CD4-positive, alpha-beta memory T cell (primary cell): ENCODE measurements at regions not wholly inside any gene's neighbourhood (a gene's known extent, or its start where the extent isn't known, plus 50 kb on each side); places are given as distances from the start of the nearest gene placed in this dataset.

Source experiments
- CTCF ChIA-PET: fragments of 350-600 bp; sonication (Branson Sonifier 250); formaldehyde crosslinking; loops from one replicate; lab custom pipeline; 2021; ENCODE audit warnings: inconsistent platforms; ENCODE audit not compliant: partially characterized antibody; lab: Charles Lee
- POLR2A ChIA-PET: fragments of 350-600 bp; sonication (Branson Sonifier 250); formaldehyde crosslinking; loops from one replicate; lab custom pipeline; 2021; ENCODE audit not compliant: partially characterized antibody; lab: Charles Lee
- DNase-seq, 5 donors: peaks; one replicate each; pipeline versions ENCODE4 v3.0.0 to v3.0.0-alpha.2; 2020 to 2022; ENCODE audit warnings: mixed read lengths in 1 of 5
- H3K27ac ChIP-seq: one replicate; pipeline ENCODE4 v1.7.0; 2013; ENCODE audit warnings: low read depth, low read length
- H3K27me3 ChIP-seq: 2 replicates; pipeline ENCODE4 v1.7.0; 2013; ENCODE audit warnings: mild to moderate bottlenecking, low read length, moderate library complexity; ENCODE audit not compliant: insufficient read depth
- H3K36me3 ChIP-seq: 2 replicates; pipeline ENCODE4 v1.7.0; 2013; ENCODE audit warnings: mild to moderate bottlenecking, low read length, moderate library complexity; ENCODE audit not compliant: insufficient read depth
- H3K4me1 ChIP-seq: 2 replicates; pipeline ENCODE4 v1.7.0; 2013; ENCODE audit warnings: mild to moderate bottlenecking, low read length, moderate library complexity; ENCODE audit not compliant: insufficient read depth
- H3K4me3 ChIP-seq, 2 donors: one replicate each; pipeline ENCODE4 v1.7.0; 2013; ENCODE audit warnings: low read length in 2 of 2, mild to moderate bottlenecking in 1 of 2
- H3K9me3 ChIP-seq, 2 donors: one replicate each; pipeline ENCODE4 v1.7.0; 2013; ENCODE audit warnings: low read length in 2 of 2, control low read depth in 1 of 2; ENCODE audit not compliant: control insufficient read depth in 1 of 2
- H3K27ac Mint-ChIP-seq, 7 donors: one replicate each; pipeline ENCODE4 v1.8.0; 2020 to 2021; ENCODE audit warnings: mixed read lengths in 7 of 7, mild to moderate bottlenecking in 6 of 7, inconsistent platforms in 3 of 7, moderate library complexity in 3 of 7
- H3K27me3 Mint-ChIP-seq, 2 donors: one replicate each; pipeline ENCODE4 v1.8.0; 2020 to 2021; ENCODE audit warnings: mixed read lengths in 2 of 2
- H3K36me3 Mint-ChIP-seq, 2 donors: one replicate each; pipeline ENCODE4 v1.8.0; 2020 to 2021; ENCODE audit warnings: mixed read lengths in 2 of 2, inconsistent platforms in 1 of 2, mild to moderate bottlenecking in 1 of 2
- H3K4me1 Mint-ChIP-seq, 4 donors: one replicate each; pipeline ENCODE4 v1.8.0; 2020 to 2021; ENCODE audit warnings: mixed read lengths in 4 of 4, mild to moderate bottlenecking in 1 of 4
- H3K4me3 Mint-ChIP-seq, 8 donors: one replicate each; pipeline ENCODE4 v1.8.0; 2020 to 2021; ENCODE audit warnings: mixed read lengths in 8 of 8, mild to moderate bottlenecking in 7 of 8, moderate library complexity in 6 of 8, inconsistent platforms in 3 of 8
- H3K9me3 Mint-ChIP-seq, 8 donors: one replicate each; pipeline ENCODE4 v1.8.0; 2020 to 2021; ENCODE audit warnings: mixed read lengths in 8 of 8, mild to moderate bottlenecking in 5 of 8, inconsistent platforms in 3 of 8, moderate library complexity in 1 of 8
- intact Hi-C: fragments of 100-400 bp; cut with micrococcal nuclease; formaldehyde crosslinking; loops from one replicate; pipeline ENCODE4 v1.15.1; 2023

- no peaks in the 10 kb centered on the region for H3K9me3 ChIP-seq
- CTCF ChIA-PET: no interaction called here
- Mint-ChIP-seq H3K4me1 (peaks cover 0 to 7% (median 0%) of the 10 kb centered on the region in 4 donors), H3K27me3 (peaks cover 0 to 4% of the 10 kb centered on the region in 2 donors), H3K4me3 (no peak overlapping the region), H3K27ac (no peak overlapping the region), H3K36me3 (no peaks in the 10 kb centered on the region), H3K9me3 (peaks cover 0 to 2% (median 0%) of the 10 kb centered on the region in 8 donors)
- no peaks in the 10 kb centered on the region for H3K36me3 ChIP-seq
- H3K27me3 ChIP-seq: no peaks in the 10 kb centered on the region
- H3K27ac ChIP-seq: no peak overlapping the region
- POLR2A ChIA-PET: no interaction called here
- no peak overlapping the region for H3K4me3 ChIP-seq
- intact Hi-C loops: no loop called here
- H3K4me1 ChIP-seq: no peaks in the 10 kb centered on the region
- no peak for DNase-seq
Measured at GRCh38 chr13:23999424-23999823, 102.1 kb upstream of the C1QTNF9B start.

DNA sequence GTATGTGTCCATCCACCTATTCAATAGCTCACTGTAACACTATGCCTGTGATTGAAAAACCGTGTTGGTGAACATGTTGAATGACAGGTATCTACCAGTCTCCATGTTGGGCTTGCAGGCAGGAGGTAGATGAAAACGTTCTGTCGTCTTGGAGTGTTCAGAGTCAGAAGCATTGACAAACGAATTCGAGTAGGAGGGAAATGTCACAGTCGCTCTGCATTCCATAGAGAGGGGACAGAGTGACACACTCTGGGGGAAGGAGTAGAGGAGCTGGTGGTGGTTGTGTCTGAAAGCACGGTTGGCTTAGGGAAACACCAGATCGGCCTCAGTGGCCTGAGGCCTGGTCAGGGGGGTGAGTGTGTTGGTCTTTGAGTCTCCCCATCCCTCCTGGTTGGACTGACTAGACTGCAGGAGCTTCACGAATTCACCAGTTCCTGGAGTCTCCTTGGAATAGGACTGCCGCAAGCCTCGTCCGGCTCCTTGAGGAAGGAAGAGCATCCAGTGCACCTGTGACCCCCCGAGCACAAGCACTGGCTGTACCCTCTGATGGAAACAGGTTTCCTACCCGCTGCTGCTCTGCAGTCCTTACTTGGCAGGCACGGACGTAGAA, 105.0 kb upstream of the C1QTNF9B start:
- CTCF ChIA-PET: no interaction called here
- no peak overlapping the region for H3K27ac Mint-ChIP-seq
- intact Hi-C loops: no loop called here

GRCh38 chr13:24004142-24004899, 107.0 kb upstream of the C1QTNF9B start:
- Mint-ChIP-seq H3K9me3 (peaks cover 0 to 2% (median 0%) of the 10 kb centered on the region in 8 donors), H3K4me1 (no peaks in the 10 kb centered on the region), H3K27ac (no peak overlapping the region), H3K27me3 (peaks cover 0 to 4% of the 10 kb centered on the region in 2 donors), H3K4me3 (no peak overlapping the region), H3K36me3 (no peaks in the 10 kb centered on the region)
- H3K27ac ChIP-seq: no peak overlapping the region
- no peaks in the 10 kb centered on the region for H3K27me3 ChIP-seq
- no peak overlapping the region for H3K4me3 ChIP-seq
- H3K36me3 ChIP-seq: no peaks in the 10 kb centered on the region
- no peaks in the 10 kb centered on the region for H3K4me1 ChIP-seq
- intact Hi-C loops: no loop called here
- POLR2A ChIA-PET: no interaction called here
- CTCF ChIA-PET: interaction anchor here (1.0 kb wide), 1 partner anchor 224 kb away, joined by 3 read pairs; no protein-coding TSS in a partner anchor
- no peaks in the 10 kb centered on the region for H3K9me3 ChIP-seq
- DNase-seq: no peak

More for the DNA sequence above, 105.0 kb upstream of the C1QTNF9B start:
- Mint-ChIP-seq H3K4me1 (no peaks in the 10 kb centered on the region), H3K27me3 (peaks cover 0 to 4% of the 10 kb centered on the region in 2 donors), H3K4me3 (no peak overlapping the region), H3K36me3 (no peaks in the 10 kb centered on the region), H3K9me3 (peaks cover 0 to 2% (median 0%) of the 10 kb centered on the region in 8 donors)
- H3K27me3 ChIP-seq: no peaks in the 10 kb centered on the region
- H3K27ac ChIP-seq: no peak overlapping the region
- DNase-seq: no peak
- POLR2A ChIA-PET: no interaction called here
- H3K9me3 ChIP-seq: no peaks in the 10 kb centered on the region
- no peaks in the 10 kb centered on the region for H3K4me1 ChIP-seq
- H3K4me3 ChIP-seq: no peak overlapping the region
- no peaks in the 10 kb centered on the region for H3K36me3 ChIP-seq

GRCh38 chr13:24004971-24005370, 107.7 kb upstream of the C1QTNF9B start:
- Mint-ChIP-seq H3K27me3 (peaks cover 0 to 4% of the 10 kb centered on the region in 2 donors), H3K36me3 (no peaks in the 10 kb centered on the region), H3K9me3 (peaks cover 0 to 2% (median 0%) of the 10 kb centered on the region in 8 donors), H3K4me1 (no peaks in the 10 kb centered on the region), H3K4me3 (no peak overlapping the region), H3K27ac (no peak overlapping the region)
- intact Hi-C loops: no loop called here
- Histone ChIP-seq H3K9me3 (no peaks in the 10 kb centered on the region), H3K27ac (no peak overlapping the region), H3K36me3 (no peaks in the 10 kb centered on the region), H3K4me3 (no peak overlapping the region), H3K4me1 (no peaks in the 10 kb centered on the region), H3K27me3 (no peaks in the 10 kb centered on the region)
- DNase-seq: no peak
- ChIA-PET CTCF (interaction anchor here (1.0 kb wide), 1 partner anchor 224 kb away, joined by 3 read pairs; no protein-coding TSS in a partner anchor), POLR2A (no interaction called here)

- H3K9me3 Mint-ChIP-seq: peaks cover 0 to 2% (median 0%) of the 10 kb centered on the region in 8 donors
- CTCF ChIA-PET: no interaction called here
- no peaks in the 10 kb centered on the region for H3K4me1 Mint-ChIP-seq
Measured at GRCh38 chr13:24005755-24006281, 108.5 kb upstream of the C1QTNF9B start.

DNA sequence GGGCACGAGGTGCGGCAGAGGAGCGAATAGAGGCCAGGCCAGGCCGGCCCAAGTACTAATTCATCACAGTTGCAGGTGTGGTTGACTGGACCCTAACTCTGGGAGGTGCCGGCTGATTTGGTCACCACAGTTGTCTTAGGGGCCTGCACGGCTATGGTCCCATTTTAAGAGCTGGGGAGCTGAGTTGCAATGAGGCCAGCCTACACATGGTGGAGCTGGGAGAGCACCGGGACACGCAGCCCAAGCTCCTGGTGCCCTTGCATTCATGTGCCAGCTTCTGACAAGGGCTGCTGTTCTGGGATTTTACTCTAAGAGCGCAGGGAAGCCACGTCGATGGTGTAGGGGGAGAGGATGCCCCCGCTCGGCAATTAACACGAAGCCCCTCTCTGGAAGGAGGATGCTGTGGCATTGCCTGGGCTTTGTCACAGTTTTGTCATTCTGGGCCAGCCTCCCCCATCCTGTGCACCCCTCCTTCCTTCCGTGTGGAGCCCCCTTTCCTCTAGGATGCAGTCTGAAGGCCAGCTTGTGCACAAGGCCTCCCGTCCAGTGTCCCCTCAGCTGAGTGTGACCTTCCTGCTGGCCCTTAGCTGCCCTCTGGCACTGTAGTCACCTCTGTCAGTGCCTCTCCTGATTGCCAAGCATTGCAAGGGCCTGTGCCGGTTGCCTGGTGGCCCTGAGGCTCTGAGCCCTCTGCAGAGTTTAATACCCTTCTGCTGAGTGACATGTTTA, 109.4 kb upstream of the C1QTNF9B start:
- Mint-ChIP-seq H3K27ac (no peak overlapping the region), H3K4me3 (no peak overlapping the region), H3K4me1 (no peaks in the 10 kb centered on the region), H3K9me3 (peaks cover 0 to 2% (median 0%) of the 10 kb centered on the region in 8 donors), H3K36me3 (no peaks in the 10 kb centered on the region), H3K27me3 (peaks cover 0 to 4% of the 10 kb centered on the region in 2 donors)
- ChIA-PET POLR2A (no interaction called here), CTCF (interaction anchor here (1.6 kb wide), 1 partner anchor 222 kb away, joined by 3 read pairs; no protein-coding TSS in a partner anchor)
- no peak for DNase-seq
- intact Hi-C loops: no loop called here
- Histone ChIP-seq H3K27ac (no peak overlapping the region), H3K4me3 (no peak overlapping the region), H3K9me3 (no peaks in the 10 kb centered on the region), H3K27me3 (no peaks in the 10 kb centered on the region), H3K4me1 (no peaks in the 10 kb centered on the region), H3K36me3 (no peaks in the 10 kb centered on the region)

More at GRCh38 chr13:24005755-24006281, 108.5 kb upstream of the C1QTNF9B start:
- Histone ChIP-seq H3K36me3 (no peaks in the 10 kb centered on the region), H3K4me1 (no peaks in the 10 kb centered on the region), H3K27me3 (no peaks in the 10 kb centered on the region), H3K27ac (no peak overlapping the region), H3K4me3 (no peak overlapping the region), H3K9me3 (no peaks in the 10 kb centered on the region)
- intact Hi-C loops: no loop called here
- Mint-ChIP-seq H3K27me3 (peaks cover 0 to 4% of the 10 kb centered on the region in 2 donors), H3K36me3 (no peaks in the 10 kb centered on the region), H3K27ac (no peak overlapping the region), H3K4me3 (no peak overlapping the region)
- POLR2A ChIA-PET: no interaction called here
- no peak for DNase-seq
